Prostate gland (tissue), 2 donors: ENCODE measurements at regions not wholly inside any gene's neighbourhood (a gene's known extent, or its start where the extent isn't known, plus 50 kb on each side); places are given as distances from the start of the nearest gene placed in this dataset.

Source experiments
- CTCF ChIP-seq, 4 experiments: fragments of 200-600 bp in 2 of 4; fragments of 450-650 bp in 2 of 4; sonication (generic) in 2 of 4; IDR thresholded peaks; 1 replicate in 3 of 4; 2 replicates in 1 of 4; pipeline ENCODE4 v1.5.1; 2016 to 2019; ENCODE audit warnings: antibody characterized with exemption in 4 of 4, mild to moderate bottlenecking in 2 of 4, moderate library complexity in 2 of 4
- POLR2A ChIP-seq: fragments of 450-650 bp; IDR thresholded peaks from one replicate; pipeline ENCODE4 v1.6.1; 2016; ENCODE audit warnings: antibody characterized with exemption, mild to moderate bottlenecking

- TF ChIP-seq POLR2A (no peak), CTCF (IDR thresholded peaks at IDR 0.05) (no peak)
These were observed 540.1 kb upstream of the SEMA6D start for GRCh38 chr15:47177177-47177576.
